SK-N-SH treated with all-trans-retinoic acid at 6 μM for 48 hours (cell line): ENCODE measurements at regions not wholly inside any gene's neighbourhood (a gene's known extent, or its start where the extent isn't known, plus 50 kb on each side); places are given as distances from the start of the nearest gene placed in this dataset.

Source experiments
- ATAC-seq: fragments of 200-7000 bp; cut with Tn5 transposase; 3 replicates; pipeline ENCODE4 v1.9.1; 2020; ENCODE audit warnings: mild to moderate bottlenecking, moderate library complexity
- ARNTL ChIP-seq: fragments of 450-650 bp; formaldehyde crosslinking; IDR thresholded peaks from 2 replicates; pipeline ENCODE4 v1.5.0; 2020; ENCODE audit warnings: low read depth, mild to moderate bottlenecking, moderate library complexity, borderline replicate concordance
- BACH2 ChIP-seq: fragments of 250-450 bp; sonication (Bioruptor Pico); IDR thresholded peaks from 2 replicates; pipeline ENCODE4 v1.9.0; 2021; ENCODE audit warnings: mild to moderate bottlenecking, borderline replicate concordance
- CSDC2 ChIP-seq: fragments of 250-450 bp; sonication (Bioruptor Pico); IDR thresholded peaks from 2 replicates; pipeline ENCODE4 v1.5.0; 2020; ENCODE audit warnings: mild to moderate bottlenecking, moderate library complexity
- ESRRG ChIP-seq: fragments of 250-450 bp; sonication (Bioruptor Pico); IDR thresholded peaks from 2 replicates; pipeline ENCODE4 v1.6.1; 2021; ENCODE audit warnings: mild to moderate bottlenecking
- GLIS3 ChIP-seq: fragments of 250-450 bp; sonication (Bioruptor Pico); IDR thresholded peaks from 2 replicates; pipeline ENCODE4 v1.5.0; 2020; ENCODE audit warnings: mild to moderate bottlenecking, moderate library complexity
- ISL1 ChIP-seq: fragments of 250-450 bp; sonication (Bioruptor Pico); IDR thresholded peaks from 2 replicates; pipeline ENCODE4 v2.1.2; 2022; ENCODE audit warnings: mild to moderate bottlenecking, moderate library complexity
- OSR1 ChIP-seq: fragments of 250-450 bp; sonication (Bioruptor Pico); IDR thresholded peaks from 2 replicates; pipeline ENCODE4 v1.8.0; 2022; ENCODE audit warnings: moderate library complexity, mild to moderate bottlenecking, inconsistent platforms
- PPARA ChIP-seq: fragments of 250-450 bp; sonication (Bioruptor Pico); IDR thresholded peaks from 2 replicates; pipeline ENCODE4 v1.5.0; 2020; ENCODE audit warnings: mild to moderate bottlenecking, borderline replicate concordance
- TCF4 ChIP-seq: fragments of 250-450 bp; sonication (Bioruptor Pico); IDR thresholded peaks from 2 replicates; pipeline ENCODE4 v1.8.0; 2021; ENCODE audit warnings: mild to moderate bottlenecking, moderate library complexity, borderline replicate concordance
- ZC3H10 ChIP-seq: fragments of 250-450 bp; sonication (Bioruptor Pico); IDR thresholded peaks from 2 replicates; pipeline ENCODE4 v1.5.1; 2021; ENCODE audit warnings: mild to moderate bottlenecking, moderate library complexity
- ZFP3 ChIP-seq: fragments of 250-450 bp; sonication (Bioruptor Pico); IDR thresholded peaks from 2 replicates; pipeline ENCODE4 v1.5.0; 2020; ENCODE audit warnings: mild to moderate bottlenecking, moderate library complexity
- ZFP30 ChIP-seq: fragments of 450-650 bp; formaldehyde crosslinking; IDR thresholded peaks from 2 replicates; pipeline ENCODE4 v1.5.0; 2022; ENCODE audit warnings: mild to moderate bottlenecking, moderate library complexity
- ZNF565 ChIP-seq: fragments of 450-650 bp; formaldehyde crosslinking; conservative IDR thresholded peaks from 2 replicates; pipeline ENCODE4 v1.5.0; 2020; ENCODE audit warnings: low read depth, mild to moderate bottlenecking, moderate library complexity
- ZNF70 ChIP-seq: fragments of 450-650 bp; formaldehyde crosslinking; IDR thresholded peaks from 2 replicates; pipeline ENCODE4 v1.5.0; 2020; ENCODE audit warnings: mild to moderate bottlenecking, moderate library complexity
- ZNF8 ChIP-seq: fragments of 450-650 bp; formaldehyde crosslinking; IDR thresholded peaks from 2 replicates; pipeline ENCODE4 v1.5.0; 2020; ENCODE audit warnings: mild to moderate bottlenecking, moderate library complexity
- TF ChIP-seq, protein P1 (sequence below): fragments of 250-450 bp; sonication (Bioruptor Pico); IDR thresholded peaks from 2 replicates; pipeline ENCODE4 v1.5.1; 2021; ENCODE audit warnings: mild to moderate bottlenecking, moderate library complexity
- TF ChIP-seq, protein P2 (sequence below): fragments of 250-450 bp; sonication (Bioruptor Pico); IDR thresholded peaks from 2 replicates; pipeline ENCODE4 v1.5.1; 2020; ENCODE audit warnings: low read depth, mild to moderate bottlenecking, moderate library complexity
- TF ChIP-seq, protein P3 (sequence below): fragments of 250-450 bp; sonication (Bioruptor Pico); IDR thresholded peaks from 2 replicates; pipeline ENCODE4 v1.5.0; 2020; ENCODE audit warnings: mild to moderate bottlenecking, moderate library complexity
- TF ChIP-seq, protein P4 (sequence below): fragments of 250-450 bp; sonication (Bioruptor Pico); IDR thresholded peaks from 2 replicates; pipeline ENCODE4 v1.8.0; 2021; ENCODE audit warnings: low read depth, mild to moderate bottlenecking, moderate library complexity, borderline replicate concordance
- TF ChIP-seq, protein P5 (sequence below): fragments of 250-450 bp; sonication (Bioruptor Pico); IDR thresholded peaks from 2 replicates; pipeline ENCODE4 v1.8.0; 2020; ENCODE audit warnings: mild to moderate bottlenecking, moderate library complexity, borderline replicate concordance

DNA sequence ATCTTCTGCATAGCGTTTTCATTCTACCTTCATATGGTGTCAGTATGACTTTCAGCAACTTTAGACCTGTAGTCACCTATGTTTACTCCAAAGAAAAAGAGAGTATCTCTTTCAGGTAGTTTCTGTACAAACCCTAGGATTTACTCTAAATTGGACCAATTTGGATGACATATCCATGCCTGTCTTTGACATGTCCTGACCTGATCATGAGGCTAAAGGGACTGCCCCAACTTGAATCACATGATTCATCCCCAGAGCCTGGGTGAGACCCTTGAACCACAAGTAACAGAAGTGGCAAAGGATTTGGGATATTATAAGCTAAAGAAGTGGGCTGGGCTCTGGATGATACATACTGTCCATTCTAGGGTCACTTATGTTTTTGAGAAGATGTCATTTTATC lies 124.5 kb upstream of the CSNK1A1L start:
- no peak for ATAC-seq
- TF ChIP-seq OSR1 (CRISPR knock-in tag) (no peak), ZNF70 (no peak), BACH2 (no peak), ZNF8 (CRISPR knock-in tag) (no peak), ZNF565 (CRISPR knock-in tag) (no peak), ESRRG (CRISPR knock-in tag) (no peak), ZFP30 (CRISPR knock-in tag) (no peak), ARNTL (CRISPR knock-in tag) (no peak), GLIS3 (CRISPR knock-in tag) (no peak), ISL1 (CRISPR knock-in tag) (no peak), CSDC2 (CRISPR knock-in tag) (no peak), TCF4 (CRISPR knock-in tag) (no peak), PPARA (CRISPR knock-in tag) (no peak)
- TF ChIP-seq, protein P1, sequence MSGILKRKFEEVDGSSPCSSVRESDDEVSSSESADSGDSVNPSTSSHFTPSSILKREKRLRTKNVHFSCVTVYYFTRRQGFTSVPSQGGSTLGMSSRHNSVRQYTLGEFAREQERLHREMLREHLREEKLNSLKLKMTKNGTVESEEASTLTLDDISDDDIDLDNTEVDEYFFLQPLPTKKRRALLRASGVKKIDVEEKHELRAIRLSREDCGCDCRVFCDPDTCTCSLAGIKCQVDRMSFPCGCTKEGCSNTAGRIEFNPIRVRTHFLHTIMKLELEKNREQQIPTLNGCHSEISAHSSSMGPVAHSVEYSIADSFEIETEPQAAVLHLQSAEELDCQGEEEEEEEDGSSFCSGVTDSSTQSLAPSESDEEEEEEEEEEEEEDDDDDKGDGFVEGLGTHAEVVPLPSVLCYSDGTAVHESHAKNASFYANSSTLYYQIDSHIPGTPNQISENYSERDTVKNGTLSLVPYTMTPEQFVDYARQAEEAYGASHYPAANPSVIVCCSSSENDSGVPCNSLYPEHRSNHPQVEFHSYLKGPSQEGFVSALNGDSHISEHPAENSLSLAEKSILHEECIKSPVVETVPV (CRISPR knock-in tag): no peak
- TF ChIP-seq, protein P2, sequence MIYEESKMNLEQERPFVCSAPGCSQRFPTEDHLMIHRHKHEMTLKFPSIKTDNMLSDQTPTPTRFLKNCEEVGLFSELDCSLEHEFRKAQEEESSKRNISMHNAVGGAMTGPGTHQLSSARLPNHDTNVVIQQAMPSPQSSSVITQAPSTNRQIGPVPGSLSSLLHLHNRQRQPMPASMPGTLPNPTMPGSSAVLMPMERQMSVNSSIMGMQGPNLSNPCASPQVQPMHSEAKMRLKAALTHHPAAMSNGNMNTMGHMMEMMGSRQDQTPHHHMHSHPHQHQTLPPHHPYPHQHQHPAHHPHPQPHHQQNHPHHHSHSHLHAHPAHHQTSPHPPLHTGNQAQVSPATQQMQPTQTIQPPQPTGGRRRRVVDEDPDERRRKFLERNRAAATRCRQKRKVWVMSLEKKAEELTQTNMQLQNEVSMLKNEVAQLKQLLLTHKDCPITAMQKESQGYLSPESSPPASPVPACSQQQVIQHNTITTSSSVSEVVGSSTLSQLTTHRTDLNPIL: no peak
- TF ChIP-seq, protein P3, sequence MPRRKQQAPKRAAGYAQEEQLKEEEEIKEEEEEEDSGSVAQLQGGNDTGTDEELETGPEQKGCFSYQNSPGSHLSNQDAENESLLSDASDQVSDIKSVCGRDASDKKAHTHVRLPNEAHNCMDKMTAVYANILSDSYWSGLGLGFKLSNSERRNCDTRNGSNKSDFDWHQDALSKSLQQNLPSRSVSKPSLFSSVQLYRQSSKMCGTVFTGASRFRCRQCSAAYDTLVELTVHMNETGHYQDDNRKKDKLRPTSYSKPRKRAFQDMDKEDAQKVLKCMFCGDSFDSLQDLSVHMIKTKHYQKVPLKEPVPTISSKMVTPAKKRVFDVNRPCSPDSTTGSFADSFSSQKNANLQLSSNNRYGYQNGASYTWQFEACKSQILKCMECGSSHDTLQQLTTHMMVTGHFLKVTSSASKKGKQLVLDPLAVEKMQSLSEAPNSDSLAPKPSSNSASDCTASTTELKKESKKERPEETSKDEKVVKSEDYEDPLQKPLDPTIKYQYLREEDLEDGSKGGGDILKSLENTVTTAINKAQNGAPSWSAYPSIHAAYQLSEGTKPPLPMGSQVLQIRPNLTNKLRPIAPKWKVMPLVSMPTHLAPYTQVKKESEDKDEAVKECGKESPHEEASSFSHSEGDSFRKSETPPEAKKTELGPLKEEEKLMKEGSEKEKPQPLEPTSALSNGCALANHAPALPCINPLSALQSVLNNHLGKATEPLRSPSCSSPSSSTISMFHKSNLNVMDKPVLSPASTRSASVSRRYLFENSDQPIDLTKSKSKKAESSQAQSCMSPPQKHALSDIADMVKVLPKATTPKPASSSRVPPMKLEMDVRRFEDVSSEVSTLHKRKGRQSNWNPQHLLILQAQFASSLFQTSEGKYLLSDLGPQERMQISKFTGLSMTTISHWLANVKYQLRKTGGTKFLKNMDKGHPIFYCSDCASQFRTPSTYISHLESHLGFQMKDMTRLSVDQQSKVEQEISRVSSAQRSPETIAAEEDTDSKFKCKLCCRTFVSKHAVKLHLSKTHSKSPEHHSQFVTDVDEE: no peak
- TF ChIP-seq, protein P4, sequence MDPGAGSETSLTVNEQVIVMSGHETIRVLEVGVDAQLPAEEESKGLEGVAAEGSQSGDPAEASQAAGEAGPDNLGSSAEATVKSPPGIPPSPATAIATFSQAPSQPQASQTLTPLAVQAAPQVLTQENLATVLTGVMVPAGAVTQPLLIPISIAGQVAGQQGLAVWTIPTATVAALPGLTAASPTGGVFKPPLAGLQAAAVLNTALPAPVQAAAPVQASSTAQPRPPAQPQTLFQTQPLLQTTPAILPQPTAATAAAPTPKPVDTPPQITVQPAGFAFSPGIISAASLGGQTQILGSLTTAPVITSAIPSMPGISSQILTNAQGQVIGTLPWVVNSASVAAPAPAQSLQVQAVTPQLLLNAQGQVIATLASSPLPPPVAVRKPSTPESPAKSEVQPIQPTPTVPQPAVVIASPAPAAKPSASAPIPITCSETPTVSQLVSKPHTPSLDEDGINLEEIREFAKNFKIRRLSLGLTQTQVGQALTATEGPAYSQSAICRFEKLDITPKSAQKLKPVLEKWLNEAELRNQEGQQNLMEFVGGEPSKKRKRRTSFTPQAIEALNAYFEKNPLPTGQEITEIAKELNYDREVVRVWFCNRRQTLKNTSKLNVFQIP: no peak

DNA sequence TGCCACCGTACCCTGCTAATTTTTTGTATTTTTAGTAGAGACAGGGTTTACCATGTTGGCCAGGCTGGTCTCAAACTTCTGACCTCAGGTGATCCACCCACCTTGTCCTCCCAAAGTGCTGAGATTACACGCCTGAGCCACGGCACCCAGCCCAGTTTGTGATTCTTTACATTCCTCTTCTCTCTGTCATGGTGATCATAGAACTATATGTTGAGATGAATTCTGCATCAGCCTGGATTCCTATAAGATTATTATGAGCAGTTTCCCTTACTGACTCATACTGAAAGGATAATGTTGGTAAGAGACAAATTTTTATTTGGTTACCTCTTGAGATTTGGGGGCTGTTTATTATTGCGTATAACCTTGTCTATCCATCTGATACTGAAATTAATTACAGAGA lies 121.5 kb upstream of the CSNK1A1L start:
- no peak for ATAC-seq
- TF ChIP-seq TCF4 (CRISPR knock-in tag) (no peak), ZFP30 (CRISPR knock-in tag) (no peak), ISL1 (CRISPR knock-in tag) (no peak), OSR1 (CRISPR knock-in tag) (no peak), ARNTL (CRISPR knock-in tag) (no peak), BACH2 (no peak)
- TF ChIP-seq, protein P1 (CRISPR knock-in tag): no peak
- TF ChIP-seq, protein P2: no peak

DNA sequence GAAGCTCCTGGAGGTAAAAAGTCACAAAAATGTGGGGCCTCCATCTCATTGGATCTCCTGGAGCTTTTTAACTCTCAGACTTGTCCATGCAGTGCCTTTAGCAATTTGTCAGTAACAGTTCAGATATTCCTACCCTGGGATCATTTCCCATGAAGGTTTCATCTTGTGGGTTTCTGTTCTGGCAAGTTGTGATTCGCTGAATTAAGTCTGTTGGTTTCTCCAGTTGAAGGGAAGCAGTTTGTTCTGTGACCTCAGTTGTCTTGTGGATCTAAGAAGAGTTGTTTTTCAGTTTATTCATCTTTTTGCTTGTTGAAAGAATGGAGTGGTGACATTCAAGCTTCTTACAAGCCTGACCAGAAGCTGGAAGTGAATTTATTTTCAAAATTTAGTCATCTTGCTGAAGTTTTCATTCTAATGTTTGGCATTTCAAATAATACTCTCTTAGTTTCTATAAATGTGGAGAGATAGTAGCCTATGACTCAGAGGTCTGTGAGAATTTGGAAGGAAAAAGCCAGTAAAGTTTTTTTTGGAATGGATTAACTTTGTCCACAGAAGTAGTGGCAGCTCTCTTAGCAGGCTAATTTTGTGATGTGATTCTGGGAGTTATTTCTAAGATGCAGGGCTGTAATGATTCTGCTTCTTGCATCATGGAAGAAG lies 120.1 kb upstream of the CSNK1A1L start:
- ATAC-seq: no peak
- TF ChIP-seq ZC3H10 (CRISPR knock-in tag): no peak
- TF ChIP-seq ESRRG (CRISPR knock-in tag): no peak
- TF ChIP-seq TCF4 (CRISPR knock-in tag): no peak
- TF ChIP-seq, protein P3: no peak
- TF ChIP-seq ARNTL (CRISPR knock-in tag): no peak
- TF ChIP-seq, protein P5, sequence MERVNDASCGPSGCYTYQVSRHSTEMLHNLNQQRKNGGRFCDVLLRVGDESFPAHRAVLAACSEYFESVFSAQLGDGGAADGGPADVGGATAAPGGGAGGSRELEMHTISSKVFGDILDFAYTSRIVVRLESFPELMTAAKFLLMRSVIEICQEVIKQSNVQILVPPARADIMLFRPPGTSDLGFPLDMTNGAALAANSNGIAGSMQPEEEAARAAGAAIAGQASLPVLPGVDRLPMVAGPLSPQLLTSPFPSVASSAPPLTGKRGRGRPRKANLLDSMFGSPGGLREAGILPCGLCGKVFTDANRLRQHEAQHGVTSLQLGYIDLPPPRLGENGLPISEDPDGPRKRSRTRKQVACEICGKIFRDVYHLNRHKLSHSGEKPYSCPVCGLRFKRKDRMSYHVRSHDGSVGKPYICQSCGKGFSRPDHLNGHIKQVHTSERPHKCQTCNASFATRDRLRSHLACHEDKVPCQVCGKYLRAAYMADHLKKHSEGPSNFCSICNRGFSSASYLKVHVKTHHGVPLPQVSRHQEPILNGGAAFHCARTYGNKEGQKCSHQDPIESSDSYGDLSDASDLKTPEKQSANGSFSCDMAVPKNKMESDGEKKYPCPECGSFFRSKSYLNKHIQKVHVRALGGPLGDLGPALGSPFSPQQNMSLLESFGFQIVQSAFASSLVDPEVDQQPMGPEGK (CRISPR knock-in tag): no peak
- TF ChIP-seq ZFP3 (CRISPR knock-in tag): no peak
- TF ChIP-seq GLIS3 (CRISPR knock-in tag): no peak
